K562 (cell line): ENCODE measurements at regions not wholly inside any gene's neighbourhood (a gene's known extent, or its start where the extent isn't known, plus 50 kb on each side); places are given as distances from the start of the nearest gene placed in this dataset.

Experiments
- ATAC-seq: fragments of 200-7000 bp; cut with Tn5 transposase; 3 replicates; pipeline ENCODE4 v1.9.1; 2020; ENCODE audit warnings: moderate library complexity
- BruUV-seq: library from RNA; stranded (reverse); fragments of 400-500 nt; replicated peaks from 2 replicates; lab custom pipeline; 2021; lab: Mats Ljungman, UMichigan
- CTCF ChIA-PET: fragments of 300-600 bp; formaldehyde crosslinking; extraction: SDS; loops from one replicate; lab custom pipeline; 2021; ENCODE audit warnings: low intra/inter-chr PET ratio; lab: Yijun Ruan, JAX
- POLR2A ChIA-PET: fragments of 300-600, 350-650 bp; sonication (Branson Sonifier 250); formaldehyde crosslinking; extraction: SDS; loops from one replicate; lab custom pipeline; 2021; ENCODE audit warnings: antibody characterized with exemption, inconsistent platforms; lab: Yijun Ruan, JAX
- DNase-seq, 4 experiments: peaks; one replicate each; pipeline versions ENCODE4 v3.0.0 to v3.0.0-alpha.2; 2011 to 2018; ENCODE audit warnings: low spot score in 3 of 4, mixed read lengths in 3 of 4; ENCODE audit errors: extremely low read depth in 1 of 4
- FAIRE-seq: peaks from 2 replicates; lab custom pipeline; 2011; peaks lifted over from hg19 to GRCh38; lab: Jason Lieb, UNC
- H2AFZ ChIP-seq: 2 replicates; pipeline ENCODE4 v1.6.0; 2011; ENCODE audit warnings: low read depth, low read length, control low read depth, inconsistent platforms
- H3K27ac ChIP-seq: fragments of 200-600 bp; 3 replicates; pipeline ENCODE4 v1.8.0; 2011; ENCODE audit warnings: low read depth, mild to moderate bottlenecking, control low read depth, inconsistent platforms, low read length, moderate library complexity, mixed read lengths; ENCODE audit errors: extremely low read depth
- H3K27me3 ChIP-seq, 2 experiments: fragments of 300-600 bp in 1 of 2; 2 replicates in 1 of 2; 3 replicates in 1 of 2; pipeline versions ENCODE4 v1.6.0 to v1.8.0; 2011; ENCODE audit warnings: inconsistent platforms in 2 of 2, low read length in 2 of 2, mild to moderate bottlenecking in 1 of 2, mixed read lengths in 1 of 2, moderate library complexity in 1 of 2; ENCODE audit not compliant: control insufficient read depth in 2 of 2, insufficient read depth in 2 of 2
- H3K36me3 ChIP-seq: fragments of 300-600 bp; 3 replicates; pipeline ENCODE4 v1.8.0; 2011; ENCODE audit warnings: mild to moderate bottlenecking, low read length, inconsistent platforms; ENCODE audit not compliant: control insufficient read depth, insufficient read depth
- H3K4me1 ChIP-seq, 2 experiments: fragments of 200-600 bp in 1 of 2; replicated peaks in 1 of 2; 2 replicates in 1 of 2; 3 replicates in 1 of 2; pipeline versions ENCODE4 v1.5.1 to v1.8.0; 2011; ENCODE audit warnings: inconsistent platforms in 2 of 2, low read length in 2 of 2, mild to moderate bottlenecking in 1 of 2, mixed read lengths in 1 of 2, moderate library complexity in 1 of 2; ENCODE audit not compliant: control insufficient read depth in 2 of 2, insufficient read depth in 2 of 2
- H3K4me2 ChIP-seq: 2 replicates; pipeline ENCODE4 v1.6.1; 2011; ENCODE audit warnings: low read length, control low read depth, inconsistent platforms, mixed read lengths; ENCODE audit not compliant: insufficient read depth
- H3K4me3 ChIP-seq: fragments of 200-600 bp; sonication (generic), shearing (Covaris generic); 2 replicates; pipeline ENCODE4 v1.5.1; 2016; ENCODE audit warnings: control low read depth, inconsistent platforms
- H3K79me2 ChIP-seq: fragments of 200-600 bp; 3 replicates; pipeline ENCODE4 v1.8.0; 2011; ENCODE audit warnings: low read length, inconsistent platforms; ENCODE audit not compliant: control insufficient read depth, insufficient read depth
- H3K9ac ChIP-seq, 2 experiments: 2 replicates each; pipeline versions ENCODE4 v1.6.0 to v1.6.1; 2011; ENCODE audit warnings: low read depth in 2 of 2, low read length in 2 of 2, control low read depth in 1 of 2, inconsistent platforms in 1 of 2, mild to moderate bottlenecking in 1 of 2, mixed read lengths in 1 of 2; ENCODE audit not compliant: insufficient read depth in 1 of 2
- H3K9me1 ChIP-seq: one replicate; pipeline ENCODE4 v1.6.0; 2011; ENCODE audit warnings: inconsistent platforms, mild to moderate bottlenecking, low read length, moderate library complexity; ENCODE audit not compliant: control insufficient read depth, insufficient read depth
- H3K9me3 ChIP-seq: replicated peaks from 2 replicates; pipeline ENCODE4 v1.5.1; 2011; ENCODE audit warnings: low read depth, low read length, inconsistent platforms; ENCODE audit not compliant: control insufficient read depth, insufficient read depth
- H4K20me1 ChIP-seq: replicated peaks from 2 replicates; pipeline ENCODE4 v1.6.1; 2011; ENCODE audit warnings: low read length, inconsistent platforms, mixed read lengths; ENCODE audit not compliant: control insufficient read depth, insufficient read depth
- ARID1B ChIP-seq: fragments of 450-650 bp; IDR thresholded peaks from 2 replicates; pipeline ENCODE4 v1.6.1; 2016; ENCODE audit warnings: antibody characterized with exemption, mild to moderate bottlenecking, inconsistent platforms
- EZH2 ChIP-seq: IDR thresholded peaks from 2 replicates; pipeline ENCODE4 v1.6.1; 2012; ENCODE audit warnings: low read depth, mild to moderate bottlenecking, inconsistent platforms, low read length, borderline replicate concordance
- KLF1 ChIP-seq: fragments of 450-650 bp; IDR thresholded peaks from 2 replicates; pipeline ENCODE4 v1.6.1; 2016; ENCODE audit warnings: missing genetic modification characterization, missing compliant biosample characterization
- ZNF583 ChIP-seq: fragments of 250-450 bp; sonication (Bioruptor Pico); IDR thresholded peaks from 2 replicates; pipeline ENCODE4 v1.4.0; 2020
- ZSCAN29 ChIP-seq: fragments of 450-650 bp; IDR thresholded peaks from 2 replicates; pipeline ENCODE4 v1.6.1; 2017
- WGBS: fragments of 100-300 bp; shearing (Covaris generic); methylation state at CpG from one replicate; pipeline ENCODE4 v1.1.6; 2016; ENCODE audit warnings: low coverage, mixed read lengths; ENCODE audit not compliant: insufficient coverage; ENCODE audit errors: missing lambda C conversion rate; 5-methylcytosine and 5-hydroxymethylcytosine counted together
- in situ Hi-C: fragments of 300-500 bp; cut with MboI; formaldehyde crosslinking; loops from 4 replicates; pipeline ENCODE4 v1.15.0; 2018; ENCODE audit warnings: inconsistent platforms, mixed read lengths
- intact Hi-C: fragments of 100-400 bp; cut with micrococcal nuclease; formaldehyde crosslinking; loops from 2 replicates; pipeline ENCODE4 v1.14.2; 2022
- TF ChIP-seq, protein P1 (sequence below): fragments of 450-650 bp; IDR thresholded peaks from 2 replicates; pipeline ENCODE4 v1.6.1; 2016; ENCODE audit warnings: borderline replicate concordance
- TF ChIP-seq, protein P2 (sequence below): sonication (generic); formaldehyde crosslinking; IDR thresholded peaks from 2 replicates; pipeline ENCODE4 v1.8.1; 2023; ENCODE audit warnings: mild to moderate bottlenecking, missing genetic modification reagents

DNA sequence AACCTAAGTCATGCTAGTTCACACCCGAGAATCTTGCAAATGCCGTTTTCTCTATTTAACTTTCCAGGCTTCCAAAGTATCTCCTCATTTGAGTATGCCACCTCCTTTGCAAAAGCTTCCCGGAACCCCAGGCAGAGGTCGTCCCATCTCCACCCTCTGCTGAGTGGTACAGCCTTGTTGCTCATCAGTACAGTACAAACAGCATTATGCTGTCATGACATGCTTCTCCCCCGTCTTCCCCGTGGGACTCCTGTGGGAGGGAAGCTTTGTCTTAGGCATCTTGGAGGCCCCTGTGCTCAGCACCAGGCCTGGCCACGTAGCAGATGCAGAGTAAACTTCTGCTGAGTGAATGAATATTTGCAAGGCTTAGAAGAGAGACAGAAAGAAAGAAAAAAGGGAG is 102.7 kb downstream of the CDCA7 start:
- CTCF ChIA-PET: no interaction called here
- BruUV-seq: no TSS peak
- WGBS: under 1% methylated on average over 7 of the region's 7 CpGs

DNA sequence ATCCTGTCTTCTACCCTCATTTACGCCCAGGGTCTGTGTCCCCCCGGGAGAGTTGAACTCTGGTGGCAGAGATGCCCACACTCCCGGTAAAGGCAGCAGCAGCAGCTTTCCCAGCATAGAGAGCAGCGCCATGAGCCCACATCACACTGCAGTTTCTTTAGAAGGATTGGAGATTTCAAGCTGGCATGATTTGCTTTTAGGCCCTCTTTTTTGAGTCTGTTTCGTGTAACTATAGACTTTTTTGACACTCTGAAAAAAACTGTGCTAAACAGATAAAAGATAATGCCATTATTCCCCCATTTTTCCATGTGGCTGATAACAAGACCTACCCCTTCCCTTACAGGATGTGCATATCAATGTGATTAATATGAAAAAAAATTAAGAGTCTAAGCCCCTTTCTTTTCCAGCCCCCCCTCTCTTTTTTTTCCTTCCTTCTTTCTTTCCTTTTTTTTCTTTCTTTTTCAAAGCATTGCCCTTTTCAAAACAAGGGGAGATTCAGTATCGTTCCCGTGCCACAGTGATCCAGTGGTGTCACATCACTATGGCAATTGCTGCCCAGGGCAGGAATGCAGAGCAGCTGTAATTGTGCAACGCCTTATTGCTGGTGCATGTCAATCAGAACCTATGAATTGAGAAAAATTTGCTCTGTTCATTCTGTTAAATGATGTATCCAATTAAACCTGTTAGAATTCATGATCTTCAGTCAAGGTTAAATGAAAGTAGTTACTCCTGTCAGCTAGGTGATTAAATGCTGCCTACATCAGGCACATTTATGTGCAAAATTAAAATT is 104.5 kb downstream of the CDCA7 start:
- H2AFZ ChIP-seq: no peak overlapping the region
- no peaks in the 10 kb centered on the region for H3K9me1 ChIP-seq
- TF ChIP-seq EZH2: no peak
- TF ChIP-seq, protein P1, sequence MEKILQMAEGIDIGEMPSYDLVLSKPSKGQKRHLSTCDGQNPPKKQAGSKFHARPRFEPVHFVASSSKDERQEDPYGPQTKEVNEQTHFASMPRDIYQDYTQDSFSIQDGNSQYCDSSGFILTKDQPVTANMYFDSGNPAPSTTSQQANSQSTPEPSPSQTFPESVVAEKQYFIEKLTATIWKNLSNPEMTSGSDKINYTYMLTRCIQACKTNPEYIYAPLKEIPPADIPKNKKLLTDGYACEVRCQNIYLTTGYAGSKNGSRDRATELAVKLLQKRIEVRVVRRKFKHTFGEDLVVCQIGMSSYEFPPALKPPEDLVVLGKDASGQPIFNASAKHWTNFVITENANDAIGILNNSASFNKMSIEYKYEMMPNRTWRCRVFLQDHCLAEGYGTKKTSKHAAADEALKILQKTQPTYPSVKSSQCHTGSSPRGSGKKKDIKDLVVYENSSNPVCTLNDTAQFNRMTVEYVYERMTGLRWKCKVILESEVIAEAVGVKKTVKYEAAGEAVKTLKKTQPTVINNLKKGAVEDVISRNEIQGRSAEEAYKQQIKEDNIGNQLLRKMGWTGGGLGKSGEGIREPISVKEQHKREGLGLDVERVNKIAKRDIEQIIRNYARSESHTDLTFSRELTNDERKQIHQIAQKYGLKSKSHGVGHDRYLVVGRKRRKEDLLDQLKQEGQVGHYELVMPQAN: no peak
- TF ChIP-seq, protein P2, sequence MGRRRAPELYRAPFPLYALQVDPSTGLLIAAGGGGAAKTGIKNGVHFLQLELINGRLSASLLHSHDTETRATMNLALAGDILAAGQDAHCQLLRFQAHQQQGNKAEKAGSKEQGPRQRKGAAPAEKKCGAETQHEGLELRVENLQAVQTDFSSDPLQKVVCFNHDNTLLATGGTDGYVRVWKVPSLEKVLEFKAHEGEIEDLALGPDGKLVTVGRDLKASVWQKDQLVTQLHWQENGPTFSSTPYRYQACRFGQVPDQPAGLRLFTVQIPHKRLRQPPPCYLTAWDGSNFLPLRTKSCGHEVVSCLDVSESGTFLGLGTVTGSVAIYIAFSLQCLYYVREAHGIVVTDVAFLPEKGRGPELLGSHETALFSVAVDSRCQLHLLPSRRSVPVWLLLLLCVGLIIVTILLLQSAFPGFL (CRISPR knock-in tag): no peak
- no peaks in the 10 kb centered on the region for H3K4me1 ChIP-seq
- H3K9ac ChIP-seq: no peak overlapping the region
- intact Hi-C loops (no loop called here), in situ Hi-C loops (no loop called here)
- DNase-seq (no peak), FAIRE-seq (no peak), ATAC-seq (no peak)
- H3K36me3 ChIP-seq: no peaks in the 10 kb centered on the region
- H3K9me3 ChIP-seq: no peaks in the 10 kb centered on the region
- no peak overlapping the region for H3K4me2 ChIP-seq
- H3K79me2 ChIP-seq: no peaks in the 10 kb centered on the region
- no peak overlapping the region for H3K27ac ChIP-seq
- POLR2A ChIA-PET: interaction anchor here (0.7 kb wide), 2 partner anchors 13 to 57 kb away, joined by 3 to 5 read pairs; no protein-coding TSS in a partner anchor
- peaks cover 28 to 48% of the 10 kb centered on the region in 2 experiments for H3K27me3 ChIP-seq
- no peak overlapping the region for H3K4me3 ChIP-seq
- WGBS: 1% methylated on average over 8 of the region's 8 CpGs
- no TSS peak for BruUV-seq
- no peaks in the 10 kb centered on the region for H4K20me1 ChIP-seq
- CTCF ChIA-PET: no interaction called here

More for the DNA sequence above, 102.7 kb downstream of the CDCA7 start:
- H3K9ac ChIP-seq: no peak overlapping the region
- TF ChIP-seq ZNF583 (CRISPR knock-in tag) (no peak), ZSCAN29 (no peak), KLF1 (tag) (no peak), ARID1B (no peak)
- TF ChIP-seq, all 486 proteins: peak for 0
- Histone ChIP-seq H3K9me3 (no peaks in the 10 kb centered on the region), H4K20me1 (no peaks in the 10 kb centered on the region; the same call in 1 of the 2 replicates), H2AFZ (no peak overlapping the region), H3K36me3 (no peaks in the 10 kb centered on the region), H3K4me2 (no peak overlapping the region), H3K4me3 (no peak overlapping the region), H3K9me1 (no peaks in the 10 kb centered on the region), H3K27me3 (peaks cover 19 to 43% of the 10 kb centered on the region in 2 experiments), H3K4me1 (no peaks in the 10 kb centered on the region), H3K27ac (no peak overlapping the region), H3K79me2 (no peaks in the 10 kb centered on the region)
- no peak for FAIRE-seq
- no peak for ATAC-seq
- DNase-seq: no peak
- POLR2A ChIA-PET: interaction anchor here (0.6 kb wide), 1 partner anchor 730 kb away, joined by 3 read pairs; no protein-coding TSS in a partner anchor
- intact Hi-C loops: no loop called here
- in situ Hi-C loops: no loop called here
